Osteoblast (primary cell): ENCODE measurements at regions not wholly inside any gene's neighbourhood (a gene's known extent, or its start where the extent isn't known, plus 50 kb on each side); places are given as distances from the start of the nearest gene placed in this dataset.

Experiments used
- DNase-seq: peaks from one replicate; pipeline ENCODE4 v3.0.0; 2011; ENCODE audit warnings: low spot score, mixed read lengths; ENCODE audit not compliant: insufficient read length; ENCODE audit errors: missing footprints
- H2AFZ ChIP-seq: 2 replicates; pipeline ENCODE4 v1.6.0; 2011; ENCODE audit warnings: mild to moderate bottlenecking, low read length
- H3K27ac ChIP-seq: 2 replicates; pipeline ENCODE4 v1.5.1; 2011; ENCODE audit warnings: mild to moderate bottlenecking, low read depth, low read length, moderate library complexity
- H3K27me3 ChIP-seq: 2 replicates; pipeline ENCODE4 v1.6.0; 2012; ENCODE audit warnings: mild to moderate bottlenecking, control low read depth, inconsistent platforms, low read length, moderate library complexity; ENCODE audit not compliant: insufficient read depth
- H3K36me3 ChIP-seq: 2 replicates; pipeline ENCODE4 v1.5.1; 2011; ENCODE audit warnings: mild to moderate bottlenecking, low read length, control low read depth, moderate library complexity; ENCODE audit not compliant: insufficient read depth
- H3K4me1 ChIP-seq: 2 replicates; pipeline ENCODE4 v1.5.1; 2011; ENCODE audit warnings: mild to moderate bottlenecking, low read length, control low read depth, moderate library complexity; ENCODE audit not compliant: insufficient read depth
- H3K4me2 ChIP-seq: 2 replicates; pipeline ENCODE4 v1.6.0; 2011; ENCODE audit warnings: mild to moderate bottlenecking, low read length; ENCODE audit not compliant: insufficient read depth
- H3K4me3 ChIP-seq: fragments of 200-600 bp; sonication (generic); 3 replicates; pipeline ENCODE4 v1.5.1; 2012; ENCODE audit warnings: mild to moderate bottlenecking, low read length, inconsistent platforms; ENCODE audit not compliant: insufficient read depth
- H3K79me2 ChIP-seq: 2 replicates; pipeline ENCODE4 v1.6.0; 2012; ENCODE audit warnings: mild to moderate bottlenecking, low read length, control low read depth, inconsistent platforms; ENCODE audit not compliant: insufficient read depth
- H3K9me3 ChIP-seq: 2 replicates; pipeline ENCODE4 v1.5.1; 2011; ENCODE audit warnings: low read depth, low read length, control low read depth
- H4K20me1 ChIP-seq: 2 replicates; pipeline ENCODE4 v1.6.0; 2012; ENCODE audit warnings: mild to moderate bottlenecking, low read length, control low read depth; ENCODE audit not compliant: insufficient read depth
- CTCF ChIP-seq: IDR thresholded peaks from 2 replicates; pipeline ENCODE4 v1.5.1; 2011; ENCODE audit warnings: mild to moderate bottlenecking, low read depth, low read length, moderate library complexity; ENCODE audit errors: extremely low read depth

- DNase-seq, result peak; percentile 26
- H3K4me3 ChIP-seq, result no peak overlapping the region
- no peak for TF ChIP-seq CTCF
- peak overlapping the region; percentile 33 for H3K4me2 ChIP-seq
- peak overlapping the region; percentile 60 for H3K27ac ChIP-seq
- H3K36me3 ChIP-seq, result no peaks in the 10 kb centered on the region
- peaks cover 23% of the 10 kb centered on the region for H3K4me1 ChIP-seq
- no peaks in the 10 kb centered on the region for H3K27me3 ChIP-seq
- no peak overlapping the region for H2AFZ ChIP-seq
- H3K79me2 ChIP-seq, result no peaks in the 10 kb centered on the region
- H4K20me1 ChIP-seq, result no peaks in the 10 kb centered on the region
- no peaks in the 10 kb centered on the region for H3K9me3 ChIP-seq
Measured at GRCh38 chr20:61185181-61185580, 66.9 kb upstream of the CDH4 start.

GRCh38 chr20:61185841-61186601 is 66.0 kb upstream of the CDH4 start:
- H3K4me2 ChIP-seq, result peak overlapping the region; percentile 62
- H2AFZ ChIP-seq, result peak overlapping the region; percentile 1
- H3K4me1 ChIP-seq, result peaks cover 23% of the 10 kb centered on the region
- no peaks in the 10 kb centered on the region for H3K36me3 ChIP-seq
- H3K9me3 ChIP-seq, result no peaks in the 10 kb centered on the region
- H3K27me3 ChIP-seq, result no peaks in the 10 kb centered on the region
- H4K20me1 ChIP-seq, result no peaks in the 10 kb centered on the region
- peak; percentile 90 for DNase-seq
- peak overlapping the region; percentile 60 for H3K27ac ChIP-seq
- TF ChIP-seq CTCF, result no peak
- no peak overlapping the region for H3K4me3 ChIP-seq
- H3K79me2 ChIP-seq, result no peaks in the 10 kb centered on the region

- Histone ChIP-seq H3K79me2 (no peaks in the 10 kb centered on the region), H4K20me1 (no peaks in the 10 kb centered on the region), H3K27ac (peak overlapping the region; percentile 60), H3K9me3 (no peaks in the 10 kb centered on the region), H3K27me3 (no peaks in the 10 kb centered on the region), H3K4me2 (peak overlapping the region; percentile 62), H3K4me3 (no peak overlapping the region), H3K4me1 (peaks cover 23% of the 10 kb centered on the region), H3K36me3 (no peaks in the 10 kb centered on the region), H2AFZ (no peak overlapping the region)
- DNase-seq, result no peak
- no peak for TF ChIP-seq CTCF
Measured at GRCh38 chr20:61186771-61187472, 65.1 kb upstream of the CDH4 start.

- no peaks in the 10 kb centered on the region for H3K27me3 ChIP-seq
- no peaks in the 10 kb centered on the region for H4K20me1 ChIP-seq
- H3K36me3 ChIP-seq, result no peaks in the 10 kb centered on the region
- TF ChIP-seq CTCF, result no peak
- H3K79me2 ChIP-seq, result no peaks in the 10 kb centered on the region
- H3K4me1 ChIP-seq, result peaks cover 18% of the 10 kb centered on the region
- H3K9me3 ChIP-seq, result no peaks in the 10 kb centered on the region
- no peak for DNase-seq
- H3K4me2 ChIP-seq, result no peak overlapping the region
- H3K4me3 ChIP-seq, result no peak overlapping the region
- no peak overlapping the region for H3K27ac ChIP-seq
- H2AFZ ChIP-seq, result no peak overlapping the region
Measured at GRCh38 chr20:61189534-61189933, 62.5 kb upstream of the CDH4 start.
